Mesenchymal stem cell (in vitro differentiated cells and primary cell): ENCODE measurements at regions not wholly inside any gene's neighbourhood (a gene's known extent, or its start where the extent isn't known, plus 50 kb on each side); places are given as distances from the start of the nearest gene placed in this dataset.

Experiments used
- DNase-seq: peaks from one replicate; pipeline ENCODE4 v3.0.0-alpha.2; 2013
- H2AFZ ChIP-seq: one replicate; pipeline ENCODE4 v1.6.1; 2013; ENCODE audit warnings: low read depth, mild to moderate bottlenecking, control low read depth, inconsistent platforms, low read length, moderate library complexity
- H2AK5ac ChIP-seq: 2 replicates; pipeline ENCODE4 v1.6.1; 2013; ENCODE audit warnings: low read length, moderate library complexity, mild to moderate bottlenecking, inconsistent platforms; ENCODE audit not compliant: severe bottlenecking
- H2BK120ac ChIP-seq: one replicate; pipeline ENCODE4 v1.6.1; 2013; ENCODE audit warnings: low read depth, mild to moderate bottlenecking, inconsistent platforms, low read length, moderate library complexity
- H2BK12ac ChIP-seq, 2 experiments: one replicate each; pipeline ENCODE4 v1.6.1; 2013; ENCODE audit warnings: inconsistent platforms in 2 of 2, low read length in 2 of 2, mild to moderate bottlenecking in 2 of 2, moderate library complexity in 2 of 2, control low read depth in 1 of 2
- H2BK15ac ChIP-seq: one replicate; pipeline ENCODE4 v1.6.1; 2013; ENCODE audit warnings: mild to moderate bottlenecking, low read depth, inconsistent platforms; ENCODE audit not compliant: poor library complexity, severe bottlenecking
- H2BK5ac ChIP-seq: 2 replicates; pipeline ENCODE4 v1.6.1; 2013; ENCODE audit warnings: low read depth, mild to moderate bottlenecking, low read length, control low read depth, inconsistent platforms; ENCODE audit not compliant: poor library complexity, severe bottlenecking
- H3K14ac ChIP-seq, 2 experiments: one replicate each; pipeline ENCODE4 v1.6.1; 2013; ENCODE audit warnings: inconsistent platforms in 2 of 2, low read length in 2 of 2, control low read depth in 1 of 2, mild to moderate bottlenecking in 1 of 2, moderate library complexity in 1 of 2
- H3K18ac ChIP-seq, 2 experiments: one replicate each; pipeline ENCODE4 v1.6.1; 2013; ENCODE audit warnings: inconsistent platforms in 2 of 2, low read length in 2 of 2, control low read depth in 1 of 2, low read depth in 1 of 2, mild to moderate bottlenecking in 1 of 2
- H3K23ac ChIP-seq, 2 experiments: one replicate each; pipeline ENCODE4 v1.6.1; 2013; ENCODE audit warnings: inconsistent platforms in 2 of 2, low read length in 2 of 2, mild to moderate bottlenecking in 2 of 2, moderate library complexity in 2 of 2, control low read depth in 1 of 2
- H3K27ac ChIP-seq: 2 replicates; pipeline ENCODE4 v1.5.1; 2013; ENCODE audit warnings: mild to moderate bottlenecking, moderate library complexity, low read length, control low read depth, inconsistent platforms; ENCODE audit not compliant: poor library complexity, severe bottlenecking
- H3K27me3 ChIP-seq, 2 experiments: 2 replicates each; pipeline versions ENCODE4 v1.6.1 to v1.7.0; 2013; ENCODE audit warnings: low read length in 2 of 2, mild to moderate bottlenecking in 2 of 2, moderate library complexity in 2 of 2, control low read depth in 1 of 2, inconsistent platforms in 1 of 2; ENCODE audit not compliant: control insufficient read depth in 1 of 2, insufficient read depth in 1 of 2
- H3K36me3 ChIP-seq, 2 experiments: 2 replicates each; pipeline versions ENCODE4 v1.6.1 to v1.7.0; 2013; ENCODE audit warnings: low read length in 2 of 2, control low read depth in 1 of 2, inconsistent platforms in 1 of 2, low read depth in 1 of 2, mild to moderate bottlenecking in 1 of 2; ENCODE audit not compliant: insufficient read depth in 2 of 2, control insufficient read depth in 1 of 2
- H3K4ac ChIP-seq, 2 experiments: one replicate each; pipeline ENCODE4 v1.6.1; 2013; ENCODE audit warnings: inconsistent platforms in 2 of 2, low read length in 2 of 2, mild to moderate bottlenecking in 2 of 2, moderate library complexity in 2 of 2, control low read depth in 1 of 2, low read depth in 1 of 2
- H3K4me1 ChIP-seq: 2 replicates; pipeline ENCODE4 v1.6.1; 2013; ENCODE audit warnings: low read depth, low read length, control low read depth; ENCODE audit not compliant: control insufficient read depth, insufficient read depth
- H3K4me2 ChIP-seq: 2 replicates; pipeline ENCODE4 v1.6.1; 2013; ENCODE audit warnings: low read length, mild to moderate bottlenecking, inconsistent platforms; ENCODE audit not compliant: poor library complexity, severe bottlenecking
- H3K4me3 ChIP-seq, 2 experiments: 2 replicates each; pipeline versions ENCODE4 v1.5.1 to v1.7.0; 2013; ENCODE audit warnings: low read length in 2 of 2, mild to moderate bottlenecking in 2 of 2, control low read depth in 1 of 2, low read depth in 1 of 2; ENCODE audit not compliant: insufficient read depth in 1 of 2
- H3K79me1 ChIP-seq: replicated peaks from 2 replicates; pipeline ENCODE4 v1.6.1; 2013; ENCODE audit warnings: mild to moderate bottlenecking, control low read depth, low read length, inconsistent platforms; ENCODE audit not compliant: poor library complexity, severe bottlenecking
- H3K9ac ChIP-seq: 2 replicates; pipeline ENCODE4 v1.7.0; 2013; ENCODE audit warnings: mild to moderate bottlenecking, low read length, moderate library complexity
- H3K9me3 ChIP-seq: 2 replicates; pipeline ENCODE4 v1.7.0; 2013; ENCODE audit warnings: mild to moderate bottlenecking, low read length; ENCODE audit not compliant: control insufficient read depth
- H4K8ac ChIP-seq: one replicate; pipeline ENCODE4 v1.6.1; 2013; ENCODE audit warnings: inconsistent platforms, mild to moderate bottlenecking, low read length, moderate library complexity
- H4K91ac ChIP-seq: one replicate; pipeline ENCODE4 v1.6.1; 2013; ENCODE audit warnings: mild to moderate bottlenecking, low read length, inconsistent platforms
- WGBS: methylation state at CpG from one replicate; pipeline ENCODE4 v1.1.7; 2013; ENCODE audit warnings: mixed read lengths; 5-methylcytosine and 5-hydroxymethylcytosine counted together

DNA sequence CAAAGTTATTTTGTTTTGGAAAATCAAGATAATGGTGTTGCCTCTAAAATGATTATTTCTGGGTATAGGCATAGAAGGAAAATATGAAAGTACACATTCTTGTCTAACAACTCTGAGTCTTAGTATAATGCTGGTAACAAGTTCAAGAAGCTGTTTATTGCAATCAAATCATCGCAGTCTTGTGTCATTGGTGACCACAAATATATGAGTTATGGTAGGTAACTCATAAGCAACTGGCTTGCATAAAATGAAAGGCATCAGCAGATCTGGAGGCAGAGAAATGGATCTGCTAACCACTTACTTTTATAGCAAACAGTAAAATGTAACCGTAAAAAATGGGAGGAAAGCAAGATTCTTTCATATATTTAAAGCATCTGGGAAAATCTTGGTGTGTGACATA is 156.2 kb upstream of the TCF4 start:
- H3K4me2 ChIP-seq: no peak overlapping the region
- H2AFZ ChIP-seq: no peak overlapping the region
- H3K9ac ChIP-seq: no peak overlapping the region
- H2BK15ac ChIP-seq: no peak overlapping the region
- no peak overlapping the region for H3K23ac ChIP-seq
- H2BK5ac ChIP-seq: no peak overlapping the region
- H3K27me3 ChIP-seq: no peaks in the 10 kb centered on the region
- WGBS: 90% methylated on average over 1 of the region's 2 CpGs
- no peak overlapping the region for H3K4me3 ChIP-seq
- H2BK12ac ChIP-seq: no peak overlapping the region
- H3K14ac ChIP-seq: no peak overlapping the region
- H4K8ac ChIP-seq: no peak overlapping the region
- H3K9me3 ChIP-seq: no peaks in the 10 kb centered on the region
- H3K18ac ChIP-seq: no peak overlapping the region
- no peak for DNase-seq
- no peak overlapping the region for H3K4ac ChIP-seq
- no peak overlapping the region for H3K27ac ChIP-seq
- H4K91ac ChIP-seq: no peak overlapping the region
- no peaks in the 10 kb centered on the region for H3K4me1 ChIP-seq
- H3K36me3 ChIP-seq: no peaks in the 10 kb centered on the region
- H2BK120ac ChIP-seq: no peak overlapping the region
- H2AK5ac ChIP-seq: no peak overlapping the region
- no peaks in the 10 kb centered on the region for H3K79me1 ChIP-seq

GRCh38 chr18:55743736-55744135 is 155.7 kb upstream of the TCF4 start:
- H3K9ac ChIP-seq: no peak overlapping the region
- H3K4me2 ChIP-seq: no peak overlapping the region
- H3K4me3 ChIP-seq: no peak overlapping the region
- no peak overlapping the region for H2AFZ ChIP-seq
- no peak overlapping the region for H2BK120ac ChIP-seq
- H2BK12ac ChIP-seq: no peak overlapping the region
- WGBS: 95% methylated on average over 3 of the region's 3 CpGs
- no peak overlapping the region for H2BK5ac ChIP-seq
- no peak overlapping the region for H4K8ac ChIP-seq
- no peaks in the 10 kb centered on the region for H3K79me1 ChIP-seq
- no peak overlapping the region for H3K14ac ChIP-seq
- H3K36me3 ChIP-seq: no peaks in the 10 kb centered on the region
- H4K91ac ChIP-seq: no peak overlapping the region
- H3K23ac ChIP-seq: no peak overlapping the region
- no peak overlapping the region for H3K4ac ChIP-seq
- H3K9me3 ChIP-seq: no peaks in the 10 kb centered on the region
- no peak overlapping the region for H3K18ac ChIP-seq
- no peaks in the 10 kb centered on the region for H3K4me1 ChIP-seq
- no peak overlapping the region for H2BK15ac ChIP-seq
- no peak for DNase-seq
- no peaks in the 10 kb centered on the region for H3K27me3 ChIP-seq
- H3K27ac ChIP-seq: no peak overlapping the region
- no peak overlapping the region for H2AK5ac ChIP-seq

- Histone ChIP-seq H3K27ac (no peak overlapping the region), H3K9ac (no peak overlapping the region), H2BK5ac (no peak overlapping the region), H2AK5ac (no peak overlapping the region), H3K9me3 (no peaks in the 10 kb centered on the region), H3K4me2 (no peak overlapping the region), H2BK120ac (no peak overlapping the region), H3K18ac (no peak overlapping the region), H3K36me3 (no peaks in the 10 kb centered on the region), H2BK15ac (no peak overlapping the region), H2BK12ac (no peak overlapping the region), H3K27me3 (no peaks in the 10 kb centered on the region), H3K4ac (no peak overlapping the region), H2AFZ (no peak overlapping the region), H4K8ac (no peak overlapping the region), H4K91ac (no peak overlapping the region), H3K23ac (no peak overlapping the region), H3K79me1 (no peaks in the 10 kb centered on the region), H3K4me1 (no peaks in the 10 kb centered on the region), H3K4me3 (no peak overlapping the region), H3K14ac (no peak overlapping the region)
- 77% methylated on average over 2 of the region's 2 CpGs for WGBS
- no peak for DNase-seq
Measured at GRCh38 chr18:55743133-55743532, 155.1 kb upstream of the TCF4 start.

DNA sequence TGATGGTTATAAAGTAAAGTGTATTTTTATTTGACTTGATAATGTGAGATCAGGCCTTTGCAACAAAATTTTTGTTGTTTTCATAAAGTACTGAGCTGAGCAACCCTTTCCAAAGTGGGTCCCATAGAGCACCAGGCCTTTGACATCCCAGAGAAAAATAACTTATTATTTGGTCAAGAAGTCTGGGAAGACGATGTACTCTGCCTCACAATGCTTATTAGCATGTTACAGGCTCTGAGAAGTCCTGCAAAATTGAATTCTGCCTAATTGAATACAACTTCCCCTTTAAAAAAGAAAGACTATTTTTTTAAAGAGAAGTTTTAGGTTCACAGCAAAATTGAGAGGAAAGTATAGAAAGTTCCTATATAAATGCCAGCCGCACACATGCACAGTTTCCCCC is 151.5 kb upstream of the TCF4 start:
- H3K36me3 ChIP-seq: no peaks in the 10 kb centered on the region
- no peak overlapping the region for H2BK12ac ChIP-seq
- H2BK5ac ChIP-seq: no peak overlapping the region
- no peak overlapping the region for H2AK5ac ChIP-seq
- no peak for DNase-seq
- H3K4ac ChIP-seq: no peak overlapping the region
- no peak overlapping the region for H4K8ac ChIP-seq
- no peaks in the 10 kb centered on the region for H3K4me1 ChIP-seq
- H4K91ac ChIP-seq: no peak overlapping the region
- no peaks in the 10 kb centered on the region for H3K27me3 ChIP-seq
- WGBS: no CpG with 5 or more reads among the region's 2 CpGs
- no peak overlapping the region for H3K4me3 ChIP-seq
- no peak overlapping the region for H2AFZ ChIP-seq
- no peaks in the 10 kb centered on the region for H3K79me1 ChIP-seq
- no peak overlapping the region for H3K9ac ChIP-seq
- H3K27ac ChIP-seq: no peak overlapping the region
- no peak overlapping the region for H3K14ac ChIP-seq
- no peak overlapping the region for H3K4me2 ChIP-seq
- no peak overlapping the region for H2BK15ac ChIP-seq
- H3K9me3 ChIP-seq: no peaks in the 10 kb centered on the region
- no peak overlapping the region for H3K18ac ChIP-seq
- no peak overlapping the region for H3K23ac ChIP-seq
- no peak overlapping the region for H2BK120ac ChIP-seq
